ENCODE measurements at regions not wholly inside any gene's neighbourhood (a gene's known extent, or its start where the extent isn't known, plus 50 kb on each side); places are given as distances from the start of the nearest gene placed in this dataset.

GRCh38 chr10:57038531-57038930 lies 677.5 kb upstream of the ZWINT start:
- TF ChIP-seq, protein P1, sequence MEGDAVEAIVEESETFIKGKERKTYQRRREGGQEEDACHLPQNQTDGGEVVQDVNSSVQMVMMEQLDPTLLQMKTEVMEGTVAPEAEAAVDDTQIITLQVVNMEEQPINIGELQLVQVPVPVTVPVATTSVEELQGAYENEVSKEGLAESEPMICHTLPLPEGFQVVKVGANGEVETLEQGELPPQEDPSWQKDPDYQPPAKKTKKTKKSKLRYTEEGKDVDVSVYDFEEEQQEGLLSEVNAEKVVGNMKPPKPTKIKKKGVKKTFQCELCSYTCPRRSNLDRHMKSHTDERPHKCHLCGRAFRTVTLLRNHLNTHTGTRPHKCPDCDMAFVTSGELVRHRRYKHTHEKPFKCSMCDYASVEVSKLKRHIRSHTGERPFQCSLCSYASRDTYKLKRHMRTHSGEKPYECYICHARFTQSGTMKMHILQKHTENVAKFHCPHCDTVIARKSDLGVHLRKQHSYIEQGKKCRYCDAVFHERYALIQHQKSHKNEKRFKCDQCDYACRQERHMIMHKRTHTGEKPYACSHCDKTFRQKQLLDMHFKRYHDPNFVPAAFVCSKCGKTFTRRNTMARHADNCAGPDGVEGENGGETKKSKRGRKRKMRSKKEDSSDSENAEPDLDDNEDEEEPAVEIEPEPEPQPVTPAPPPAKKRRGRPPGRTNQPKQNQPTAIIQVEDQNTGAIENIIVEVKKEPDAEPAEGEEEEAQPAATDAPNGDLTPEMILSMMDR (conservative IDR thresholded peaks at IDR 0.05; ENCODE audit: low read length): no peak
- TF ChIP-seq EZH2phosphoT487 (IDR thresholded peaks at IDR 0.05; ENCODE audit: borderline replicate concordance): no peak
